ENCODE measurements at regions not wholly inside any gene's neighbourhood (a gene's known extent, or its start where the extent isn't known, plus 50 kb on each side); places are given as distances from the start of the nearest gene placed in this dataset.

DNA sequence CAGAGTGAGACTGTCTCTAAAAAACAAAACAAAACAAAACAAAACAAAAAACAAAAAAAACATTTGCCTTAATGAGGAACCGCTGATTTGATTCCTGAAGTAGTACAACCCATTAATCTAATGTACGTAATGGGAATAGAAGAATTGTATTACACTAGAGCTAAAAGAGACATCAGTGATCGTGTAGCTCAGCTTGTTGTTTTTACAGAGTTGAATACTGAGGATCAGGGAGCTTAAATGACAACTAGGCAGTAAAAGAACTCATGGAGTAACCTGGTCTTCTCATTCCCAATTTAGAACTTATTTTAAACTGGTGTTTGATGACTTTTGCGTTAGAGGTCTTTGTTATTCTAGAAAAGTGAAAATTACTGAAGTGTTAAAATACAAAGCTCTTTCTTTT is 65.1 kb upstream of the SLC28A3 start:
- TF ChIP-seq, protein P1, sequence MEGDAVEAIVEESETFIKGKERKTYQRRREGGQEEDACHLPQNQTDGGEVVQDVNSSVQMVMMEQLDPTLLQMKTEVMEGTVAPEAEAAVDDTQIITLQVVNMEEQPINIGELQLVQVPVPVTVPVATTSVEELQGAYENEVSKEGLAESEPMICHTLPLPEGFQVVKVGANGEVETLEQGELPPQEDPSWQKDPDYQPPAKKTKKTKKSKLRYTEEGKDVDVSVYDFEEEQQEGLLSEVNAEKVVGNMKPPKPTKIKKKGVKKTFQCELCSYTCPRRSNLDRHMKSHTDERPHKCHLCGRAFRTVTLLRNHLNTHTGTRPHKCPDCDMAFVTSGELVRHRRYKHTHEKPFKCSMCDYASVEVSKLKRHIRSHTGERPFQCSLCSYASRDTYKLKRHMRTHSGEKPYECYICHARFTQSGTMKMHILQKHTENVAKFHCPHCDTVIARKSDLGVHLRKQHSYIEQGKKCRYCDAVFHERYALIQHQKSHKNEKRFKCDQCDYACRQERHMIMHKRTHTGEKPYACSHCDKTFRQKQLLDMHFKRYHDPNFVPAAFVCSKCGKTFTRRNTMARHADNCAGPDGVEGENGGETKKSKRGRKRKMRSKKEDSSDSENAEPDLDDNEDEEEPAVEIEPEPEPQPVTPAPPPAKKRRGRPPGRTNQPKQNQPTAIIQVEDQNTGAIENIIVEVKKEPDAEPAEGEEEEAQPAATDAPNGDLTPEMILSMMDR (IDR thresholded peaks at IDR 0.05): no peak

DNA sequence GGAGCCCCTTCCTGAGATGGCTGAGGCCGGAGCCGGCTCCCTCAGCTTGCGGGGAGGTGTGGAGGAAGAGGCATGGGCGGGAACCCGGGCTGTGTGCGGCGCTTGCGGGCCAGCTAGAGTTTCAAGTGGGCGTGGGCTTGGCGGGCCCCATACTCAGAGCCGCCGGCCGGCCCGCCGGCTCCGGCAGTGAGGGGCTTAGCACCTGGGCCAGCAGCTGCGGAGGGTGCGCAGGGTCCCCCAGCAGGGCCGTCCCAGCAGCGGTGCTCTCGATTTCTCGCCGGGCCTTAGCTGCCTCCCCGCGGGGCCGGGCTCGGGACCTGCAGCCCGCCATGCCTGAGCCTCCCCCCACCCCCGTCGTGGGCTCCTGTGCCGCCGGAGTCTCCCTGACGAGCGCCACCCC is 67.9 kb upstream of the SLC28A3 start:
- TF ChIP-seq, protein P1 (IDR thresholded peaks at IDR 0.05): no peak

DNA sequence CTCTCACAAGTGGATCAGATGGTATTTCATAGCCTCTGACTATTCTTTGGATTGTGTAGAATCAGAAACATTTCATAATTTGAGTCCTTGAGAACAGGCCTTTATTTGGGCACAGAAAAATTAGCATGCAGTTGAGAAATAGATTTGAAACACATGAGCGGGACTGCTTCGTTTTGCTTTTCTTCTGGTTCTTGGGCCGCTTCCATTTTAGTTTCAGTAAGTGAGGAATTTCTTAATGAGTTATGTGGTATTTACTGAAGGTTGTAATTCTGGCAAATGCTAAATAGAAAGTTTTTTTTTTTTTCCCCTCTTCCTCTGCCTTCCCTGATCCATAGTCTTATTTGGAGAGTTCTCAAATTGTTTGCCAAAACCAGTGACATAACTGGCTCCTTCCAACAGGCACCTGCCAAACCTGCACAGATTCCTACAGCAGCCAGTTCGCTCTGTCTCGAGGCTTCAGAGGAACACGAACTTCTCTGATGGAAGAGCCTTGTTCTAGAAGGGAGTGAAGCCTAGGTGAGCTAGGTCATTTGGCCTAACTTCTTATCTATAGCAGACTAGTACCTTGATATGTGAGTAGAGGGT is 71.2 kb upstream of the SLC28A3 start:
- TF ChIP-seq, protein P1 (IDR thresholded peaks at IDR 0.05): no peak

DNA sequence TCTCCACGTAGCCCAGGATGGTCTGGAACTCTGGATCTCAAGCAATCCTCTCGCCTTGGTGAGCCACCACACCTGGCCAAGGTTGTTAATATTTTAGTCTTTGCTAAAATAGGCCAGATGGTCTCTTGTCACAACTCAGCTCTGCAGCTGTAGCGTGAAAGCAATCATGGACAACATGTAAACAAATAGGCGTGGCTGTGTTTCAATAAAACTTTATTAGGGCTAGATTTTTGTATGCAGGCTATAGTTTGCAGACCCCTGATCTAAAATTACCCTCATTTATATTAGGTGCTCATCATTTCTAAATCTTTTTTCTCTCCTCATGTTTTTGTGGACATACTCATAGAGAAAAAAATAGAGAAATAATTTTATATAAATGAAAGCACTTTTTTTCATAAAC is 72.1 kb upstream of the SLC28A3 start:
- TF ChIP-seq, protein P1 (IDR thresholded peaks at IDR 0.05): no peak

DNA sequence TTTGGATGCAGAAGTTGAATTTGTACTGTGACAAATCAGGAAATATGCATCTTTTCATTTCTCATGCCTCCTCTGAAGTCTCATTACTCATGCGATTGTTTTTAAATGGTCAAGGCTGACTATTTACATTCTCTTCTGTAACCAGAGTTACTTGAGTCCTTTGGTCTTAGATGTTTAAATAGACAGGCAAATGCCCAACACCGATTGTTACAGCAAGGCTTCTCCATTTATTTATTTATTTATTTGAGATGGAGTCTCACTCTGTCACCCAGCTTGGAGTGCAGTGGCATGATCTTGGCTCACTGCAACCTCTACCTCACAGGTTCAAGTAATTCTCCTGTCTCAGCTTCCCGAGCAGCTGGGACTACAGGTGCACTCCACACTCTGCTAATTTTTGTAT is 72.7 kb upstream of the SLC28A3 start:
- TF ChIP-seq, protein P1 (IDR thresholded peaks at IDR 0.05): no peak

DNA sequence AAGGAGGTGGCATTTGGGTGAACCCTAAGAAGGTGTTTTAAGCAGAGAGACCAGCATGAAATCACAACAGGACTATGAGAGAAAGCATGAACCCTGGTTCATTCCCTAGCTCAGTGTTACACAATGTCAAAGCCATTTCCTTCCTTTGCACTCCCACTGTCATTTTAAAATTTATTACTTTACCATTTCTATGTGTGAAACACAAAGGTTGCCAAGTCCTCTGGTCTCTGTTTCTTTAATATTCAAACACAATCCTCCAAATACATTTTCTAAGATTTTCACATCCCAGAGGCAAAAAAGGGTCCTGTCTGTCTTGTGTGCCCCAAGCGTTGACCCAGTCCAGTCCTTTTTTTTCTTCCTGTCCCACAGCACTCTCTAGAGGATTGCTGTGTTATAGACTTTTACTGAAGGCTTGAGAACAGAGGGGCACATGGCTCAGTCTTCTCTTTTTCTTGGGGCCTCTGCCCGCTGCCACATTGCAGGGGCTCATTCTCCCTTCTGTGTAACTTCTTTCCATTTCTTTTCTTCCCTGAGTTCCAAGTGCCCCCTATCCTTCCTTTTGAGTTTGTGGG is 78.6 kb upstream of the SLC28A3 start:
- TF ChIP-seq, protein P1 (IDR thresholded peaks at IDR 0.05): no peak

DNA sequence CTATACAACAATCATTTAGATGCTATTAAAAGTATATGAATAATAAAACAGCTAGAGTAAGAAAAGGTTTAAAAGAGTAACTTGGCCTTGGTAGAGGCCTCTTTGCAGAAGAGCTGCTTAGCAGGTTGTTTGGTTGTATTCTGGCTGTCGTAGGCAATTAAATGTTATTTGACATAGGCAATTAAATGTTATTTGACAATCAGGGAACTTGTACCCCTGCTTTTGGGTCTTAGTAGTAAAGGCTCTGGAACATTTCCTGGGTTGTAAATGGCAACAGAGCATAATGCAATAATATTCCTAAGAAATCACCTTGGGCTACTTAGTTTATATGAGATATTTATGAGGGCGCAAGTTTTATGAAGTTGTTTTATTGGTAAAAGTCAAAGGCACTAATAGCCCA is 84.4 kb upstream of the SLC28A3 start:
- TF ChIP-seq, protein P1 (IDR thresholded peaks at IDR 0.05): no peak

DNA sequence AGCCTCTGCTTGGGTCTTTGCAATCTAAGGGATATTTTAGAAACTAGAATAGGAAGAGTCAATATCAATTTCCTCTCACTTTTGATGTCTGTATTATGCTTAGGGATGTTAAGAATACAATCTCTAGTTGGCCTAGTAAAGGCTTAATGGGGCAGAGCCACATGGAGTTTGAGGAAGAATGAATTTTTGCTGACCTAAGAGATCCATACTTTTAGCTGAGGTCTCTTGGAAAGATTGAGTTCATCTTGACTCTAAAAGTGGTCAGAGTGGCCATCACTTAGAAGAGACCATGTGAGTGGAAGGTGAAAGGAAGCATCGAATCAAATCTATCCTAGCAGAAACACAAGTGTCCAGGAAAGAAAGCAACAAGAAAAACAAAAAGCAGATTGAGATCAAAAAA is 92.2 kb upstream of the SLC28A3 start:
- TF ChIP-seq, protein P1 (IDR thresholded peaks at IDR 0.05): no peak

Data from LNCAP (cell line).